ENCODE measurements at regions not wholly inside any gene's neighbourhood (a gene's known extent, or its start where the extent isn't known, plus 50 kb on each side); places are given as distances from the start of the nearest gene placed in this dataset.

GRCh38 chr3:117201901-117202774, 492.6 kb downstream of the TUSC7 start:
- no peak for DNase-seq

GRCh38 chr3:117217355-117217754, 507.8 kb downstream of the TUSC7 start:
- no peak for DNase-seq

- DNase-seq = no peak
Observed at GRCh38 chr3:117217760-117218316, 508.3 kb downstream of the TUSC7 start.

DNA sequence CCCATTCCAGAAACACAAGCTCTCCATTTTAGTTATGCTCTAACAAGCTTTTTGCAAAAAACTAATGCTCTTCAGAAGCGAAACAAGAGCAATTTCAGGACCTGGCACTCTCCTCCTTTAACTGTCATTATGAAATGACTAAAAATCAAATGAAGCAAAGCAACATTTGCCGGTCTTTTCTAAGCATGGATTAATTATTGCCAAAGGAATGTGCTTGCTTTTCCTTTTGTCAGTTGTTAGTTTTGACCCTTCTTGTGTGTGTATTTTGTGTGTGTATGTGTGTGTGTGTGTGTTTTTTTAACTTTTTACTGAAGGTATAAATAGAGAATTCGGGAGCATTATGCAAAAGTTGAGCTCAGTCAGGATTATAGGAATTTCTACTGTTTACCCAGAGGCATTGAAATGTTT, 509.1 kb downstream of the TUSC7 start:
- DNase-seq = no peak

- DNase-seq = no peak
Observed at GRCh38 chr3:117219296-117219695, 509.7 kb downstream of the TUSC7 start.

- DNase-seq = no peak
Observed at GRCh38 chr3:117226932-117227331, 517.4 kb downstream of the TUSC7 start.

- DNase-seq = no peak
Observed at GRCh38 chr3:117228466-117228865, 518.9 kb downstream of the TUSC7 start.

- no peak for DNase-seq
Observed at GRCh38 chr3:117230924-117231323, 521.3 kb downstream of the TUSC7 start.

DNA sequence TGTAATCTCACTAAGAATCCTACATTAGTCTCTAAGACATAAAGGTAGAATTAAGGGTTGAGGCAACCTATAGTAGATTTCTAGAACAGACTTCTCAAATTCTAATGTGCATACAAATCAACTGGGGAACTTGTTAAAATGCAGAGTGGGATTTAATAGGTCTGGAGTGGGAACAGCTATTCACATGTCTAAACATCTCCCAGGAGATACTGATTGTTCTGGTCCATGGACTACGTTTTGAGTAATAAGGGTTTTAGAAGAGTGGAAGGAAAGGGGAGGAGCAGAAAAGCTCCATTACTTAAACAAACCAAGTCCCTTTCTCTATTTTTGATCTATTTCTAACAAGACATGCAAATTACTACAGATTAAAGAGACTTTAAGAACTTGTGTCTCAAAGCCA, 524.8 kb downstream of the TUSC7 start:
- DNase-seq = no peak

- DNase-seq = no peak
Observed at GRCh38 chr3:117235304-117235703, 525.7 kb downstream of the TUSC7 start.

GRCh38 chr3:117238806-117239205, 529.2 kb downstream of the TUSC7 start:
- no peak for DNase-seq

DNA sequence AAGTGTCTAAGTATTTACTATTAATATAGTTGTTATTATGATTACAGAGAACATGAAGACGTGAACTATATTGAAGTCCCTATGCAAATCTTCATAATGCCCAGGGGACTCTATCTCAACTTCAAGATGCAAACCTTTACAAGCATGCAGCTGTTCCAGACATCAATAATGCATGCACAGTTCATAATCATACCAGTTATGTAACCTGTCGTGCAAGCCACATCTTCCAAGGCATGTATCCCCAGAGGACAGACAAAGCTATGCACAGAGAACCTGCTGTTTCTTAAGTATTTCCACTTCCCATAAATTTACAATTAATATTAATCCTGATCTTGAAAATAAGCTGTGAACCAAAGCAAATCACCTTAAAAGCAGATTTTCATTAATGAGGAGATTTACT, 534.1 kb downstream of the TUSC7 start:
- DNase-seq = no peak

DNA sequence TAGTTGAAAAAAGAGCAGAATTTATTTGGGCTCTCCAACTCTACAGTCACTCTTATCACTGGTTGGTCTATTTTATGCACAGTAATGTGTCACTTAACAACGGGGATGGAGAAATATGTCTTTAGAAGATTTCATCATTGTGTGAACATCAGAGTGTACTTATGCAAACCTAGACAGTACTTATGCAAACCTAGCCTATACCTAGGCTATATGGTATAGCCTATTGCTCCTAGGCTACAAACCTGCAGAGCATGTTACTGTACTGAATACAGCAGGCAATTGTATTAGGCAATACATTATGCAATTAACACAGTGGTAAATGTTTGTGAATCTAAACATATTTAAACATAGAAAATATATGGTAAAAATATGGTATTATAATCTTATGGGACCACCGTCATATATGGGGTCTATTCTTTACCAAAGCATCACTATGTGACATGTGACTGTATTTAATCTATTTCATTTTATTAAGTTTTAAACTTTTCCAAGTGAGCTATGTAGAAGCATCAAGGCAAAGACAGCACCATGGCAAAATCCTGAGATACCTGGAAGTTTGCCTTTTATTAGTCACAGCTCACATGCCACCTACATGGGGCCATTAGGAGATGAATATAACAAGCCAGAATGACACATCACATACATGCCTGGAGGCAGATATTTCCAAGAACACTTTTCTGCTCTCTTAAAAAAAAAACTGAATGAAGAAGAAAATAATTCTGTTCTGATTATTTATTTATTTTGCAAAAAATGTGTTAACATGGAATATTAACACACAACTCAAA, 537.4 kb downstream of the TUSC7 start:
- DNase-seq = no peak

DNA sequence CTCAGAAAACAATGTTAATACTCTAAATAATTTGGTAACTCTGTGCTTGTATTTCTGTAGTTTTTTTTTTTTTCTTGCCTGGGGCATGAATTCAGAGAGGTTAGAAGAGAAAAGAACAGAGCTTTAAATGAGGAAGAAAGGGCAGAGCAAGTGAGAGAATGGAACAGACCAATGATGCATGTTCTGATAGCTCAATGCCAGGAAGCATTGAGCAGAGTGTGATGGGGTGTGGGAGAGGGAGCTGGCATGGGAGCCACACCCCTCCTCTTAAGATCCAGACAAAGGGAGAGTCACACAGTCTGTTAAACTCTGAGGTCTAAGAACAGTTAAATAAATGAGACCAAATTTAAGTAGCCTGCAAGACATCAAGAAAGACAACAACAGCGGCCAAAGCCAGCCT, 538.6 kb downstream of the TUSC7 start:
- DNase-seq = no peak

DNA sequence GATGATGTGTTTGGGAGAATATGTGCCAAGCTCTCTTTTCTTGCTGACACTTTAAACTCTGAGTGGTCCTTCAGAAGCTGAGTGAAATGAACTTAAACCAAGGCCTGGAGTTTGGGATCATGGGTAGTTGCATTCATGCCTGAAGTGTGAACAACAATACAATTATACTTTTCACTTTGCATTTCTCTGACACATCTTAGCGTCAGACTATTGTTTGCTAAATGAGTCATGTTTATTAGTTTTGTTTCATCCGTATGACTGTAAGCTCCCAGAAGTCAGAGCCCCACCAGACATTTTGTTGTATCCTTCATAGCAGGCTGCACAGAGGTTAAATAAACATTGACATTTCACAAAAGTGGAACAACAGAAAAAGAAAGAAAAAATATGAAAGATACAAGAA, 542.6 kb downstream of the TUSC7 start:
- no peak for DNase-seq

DNA sequence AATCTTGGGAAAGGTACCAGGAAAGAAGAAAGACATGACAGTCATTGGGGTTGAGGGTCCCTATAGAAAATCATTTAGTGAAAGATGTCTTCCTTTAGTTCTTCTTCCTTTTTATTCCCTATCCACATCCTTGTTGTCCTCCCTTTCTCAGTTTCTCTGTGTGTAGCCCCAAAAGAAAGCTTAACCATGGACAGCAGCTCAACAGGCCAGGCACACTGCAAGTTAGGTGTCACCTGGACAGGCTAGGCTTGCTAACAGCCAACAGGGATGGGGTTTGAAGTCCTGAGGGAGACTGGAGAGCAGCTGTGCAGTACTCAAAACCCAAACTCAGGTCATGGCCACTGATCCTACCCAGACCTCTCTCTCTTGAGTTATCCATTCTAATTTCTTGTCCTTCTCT, 543.1 kb downstream of the TUSC7 start:
- DNase-seq = no peak

- no peak for DNase-seq
Observed at GRCh38 chr3:117253636-117254035, 544.1 kb downstream of the TUSC7 start.

GRCh38 chr3:117254985-117255384, 545.4 kb downstream of the TUSC7 start:
- no peak for DNase-seq

- DNase-seq = no peak
Observed at GRCh38 chr3:117255736-117256135, 546.2 kb downstream of the TUSC7 start.

DNA sequence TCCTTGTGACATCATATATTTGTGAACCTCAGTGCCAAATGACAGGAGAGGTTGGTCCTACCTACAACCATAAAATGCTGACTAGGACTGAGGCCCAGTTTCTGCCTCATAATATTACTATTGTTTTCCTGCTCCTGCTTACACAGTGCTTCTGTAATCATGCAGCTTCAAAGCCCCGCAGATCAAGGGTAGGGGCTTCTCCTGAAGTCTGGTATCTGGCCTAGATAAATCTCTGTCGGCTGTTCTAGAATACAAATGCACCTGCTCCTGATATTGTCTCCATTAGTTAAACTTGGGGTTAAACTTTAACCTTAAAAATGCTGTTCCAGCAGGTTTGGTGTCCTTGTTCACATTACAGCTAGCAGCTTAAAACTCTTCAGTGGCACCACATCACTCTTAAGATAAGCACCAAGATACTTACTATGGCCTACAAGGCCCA, 552.4 kb downstream of the TUSC7 start:
- DNase-seq = no peak

- no peak for DNase-seq
Observed at GRCh38 chr3:117263270-117263669, 553.7 kb downstream of the TUSC7 start.

GRCh38 chr3:117263745-117264144, 554.2 kb downstream of the TUSC7 start:
- no peak for DNase-seq

- no peak for DNase-seq
Observed at GRCh38 chr3:117264204-117264994, 554.8 kb downstream of the TUSC7 start.

Data from T-helper 1 cell (primary cell).